CD4-positive, alpha-beta T cell (primary cell): ENCODE measurements at regions not wholly inside any gene's neighbourhood (a gene's known extent, or its start where the extent isn't known, plus 50 kb on each side); places are given as distances from the start of the nearest gene placed in this dataset.

ENCODE experiments used
- ATAC-seq: fragments of 200-7000 bp; cut with Tn5 transposase; one replicate; pipeline ENCODE4 v1.10.0; 2022; ENCODE audit warnings: mild to moderate bottlenecking; ENCODE audit not compliant: poor library complexity
- CTCF ChIA-PET: fragments of 350-600 bp; sonication (Branson Sonifier 250); formaldehyde crosslinking; loops from one replicate; lab custom pipeline; 2021; ENCODE audit warnings: antibody characterized with exemption, inconsistent platforms; lab: Charles Lee
- POLR2A ChIA-PET: fragments of 350-600 bp; sonication (Branson Sonifier 250); formaldehyde crosslinking; loops from one replicate; lab custom pipeline; 2021; ENCODE audit warnings: antibody characterized with exemption, inconsistent platforms; lab: Charles Lee
- DNase-seq, 14 experiments: peaks; one replicate each; pipeline ENCODE4 v3.0.0-alpha.2; 2013 to 2020; ENCODE audit warnings: mixed read lengths in 2 of 14
- H3K27ac ChIP-seq, 2 donors: one replicate each; pipeline versions ENCODE4 v1.5.1 to v1.7.0; 2013; ENCODE audit warnings: low read length in 2 of 2, low read depth in 1 of 2, mild to moderate bottlenecking in 1 of 2
- H3K27me3 ChIP-seq, 2 experiments: 1 replicate in 1 of 2; 2 replicates in 1 of 2; pipeline versions ENCODE4 v1.6.1 to v1.7.0; 2013; ENCODE audit warnings: low read length in 2 of 2, control low read depth in 1 of 2, mild to moderate bottlenecking in 1 of 2, moderate library complexity in 1 of 2; ENCODE audit not compliant: insufficient read depth in 2 of 2, control insufficient read depth in 1 of 2
- H3K36me3 ChIP-seq: one replicate; pipeline ENCODE4 v1.6.1; 2013; ENCODE audit warnings: low read length, control low read depth; ENCODE audit not compliant: insufficient read depth
- H3K4me1 ChIP-seq: one replicate; pipeline ENCODE4 v1.6.1; 2013; ENCODE audit warnings: low read length, control low read depth; ENCODE audit not compliant: insufficient read depth
- H3K4me3 ChIP-seq: one replicate; pipeline ENCODE4 v1.5.1; 2013; ENCODE audit warnings: mild to moderate bottlenecking, low read length, moderate library complexity
- H3K9me3 ChIP-seq, 2 experiments: 1 replicate in 1 of 2; 2 replicates in 1 of 2; pipeline versions ENCODE4 v1.6.1 to v1.7.0; 2013; ENCODE audit warnings: low read length in 2 of 2, mild to moderate bottlenecking in 2 of 2, control low read depth in 1 of 2, moderate library complexity in 1 of 2; ENCODE audit not compliant: control insufficient read depth in 1 of 2, insufficient read depth in 1 of 2
- H3K27ac Mint-ChIP-seq: one replicate; pipeline ENCODE4 v1.8.0; 2020; ENCODE audit warnings: mixed read lengths
- H3K27me3 Mint-ChIP-seq: one replicate; pipeline ENCODE4 v1.8.0; 2021; ENCODE audit warnings: mixed read lengths
- H3K36me3 Mint-ChIP-seq: one replicate; pipeline ENCODE4 v1.8.0; 2021; ENCODE audit warnings: low read depth, mixed read lengths
- H3K4me1 Mint-ChIP-seq: one replicate; pipeline ENCODE4 v1.8.0; 2021; ENCODE audit warnings: low read depth, mixed read lengths
- H3K4me3 Mint-ChIP-seq: one replicate; pipeline ENCODE4 v1.8.0; 2020; ENCODE audit warnings: mild to moderate bottlenecking, mixed read lengths
- H3K9me3 Mint-ChIP-seq: one replicate; pipeline ENCODE4 v1.8.0; 2020; ENCODE audit warnings: mixed read lengths
- intact Hi-C, 2 experiments: fragments of 100-400 bp; cut with DNase I in 1 of 2; cut with micrococcal nuclease in 1 of 2; formaldehyde crosslinking; loops; one replicate each; pipeline versions ENCODE4 v1.15.1 to v1.9.0; 2023 to 2025; cut with DNase I, micrococcal nuclease
- TF ChIP-seq, protein P1 (sequence below): fragments of 200-600 bp; IDR thresholded peaks from one replicate; pipeline ENCODE4 v1.8.0; 2022; ENCODE audit warnings: antibody characterized with exemption, mild to moderate bottlenecking

DNA sequence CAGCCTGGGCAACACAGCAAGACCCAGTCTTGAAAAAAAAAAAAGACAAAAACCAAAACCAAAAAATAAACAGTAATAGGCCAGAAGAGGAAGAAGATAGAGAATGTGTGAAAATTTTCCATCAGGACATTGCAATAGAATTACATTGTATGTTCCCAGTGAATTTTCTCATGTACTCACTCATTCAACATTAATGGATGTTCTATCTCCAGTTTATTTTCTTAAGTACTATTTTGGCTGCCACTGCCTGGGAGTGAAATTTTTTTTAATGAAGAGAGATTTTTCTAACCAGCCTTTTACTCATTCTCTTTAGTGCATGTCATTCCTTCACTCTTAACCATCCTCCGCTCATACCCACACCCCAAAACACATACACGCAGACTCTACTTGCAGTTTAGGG lies 282.8 kb downstream of the ALDH8A1 start:
- no peaks in the 10 kb centered on the region for H3K27me3 Mint-ChIP-seq
- CTCF ChIA-PET: no interaction called here
- no peak overlapping the region for H3K27ac Mint-ChIP-seq
- H3K36me3 Mint-ChIP-seq: no peaks in the 10 kb centered on the region
- no peaks in the 10 kb centered on the region for H3K4me1 Mint-ChIP-seq
- DNase-seq (no peak), ATAC-seq (no peak)
- no peaks in the 10 kb centered on the region for H3K9me3 ChIP-seq
- no peak overlapping the region for H3K4me3 ChIP-seq
- no peaks in the 10 kb centered on the region for H3K4me1 ChIP-seq
- TF ChIP-seq, protein P1, sequence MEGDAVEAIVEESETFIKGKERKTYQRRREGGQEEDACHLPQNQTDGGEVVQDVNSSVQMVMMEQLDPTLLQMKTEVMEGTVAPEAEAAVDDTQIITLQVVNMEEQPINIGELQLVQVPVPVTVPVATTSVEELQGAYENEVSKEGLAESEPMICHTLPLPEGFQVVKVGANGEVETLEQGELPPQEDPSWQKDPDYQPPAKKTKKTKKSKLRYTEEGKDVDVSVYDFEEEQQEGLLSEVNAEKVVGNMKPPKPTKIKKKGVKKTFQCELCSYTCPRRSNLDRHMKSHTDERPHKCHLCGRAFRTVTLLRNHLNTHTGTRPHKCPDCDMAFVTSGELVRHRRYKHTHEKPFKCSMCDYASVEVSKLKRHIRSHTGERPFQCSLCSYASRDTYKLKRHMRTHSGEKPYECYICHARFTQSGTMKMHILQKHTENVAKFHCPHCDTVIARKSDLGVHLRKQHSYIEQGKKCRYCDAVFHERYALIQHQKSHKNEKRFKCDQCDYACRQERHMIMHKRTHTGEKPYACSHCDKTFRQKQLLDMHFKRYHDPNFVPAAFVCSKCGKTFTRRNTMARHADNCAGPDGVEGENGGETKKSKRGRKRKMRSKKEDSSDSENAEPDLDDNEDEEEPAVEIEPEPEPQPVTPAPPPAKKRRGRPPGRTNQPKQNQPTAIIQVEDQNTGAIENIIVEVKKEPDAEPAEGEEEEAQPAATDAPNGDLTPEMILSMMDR: no peak
- H3K9me3 Mint-ChIP-seq: no peaks in the 10 kb centered on the region
- H3K4me3 Mint-ChIP-seq: no peak overlapping the region
- POLR2A ChIA-PET: no interaction called here
- intact Hi-C loops: no loop called here
- H3K27ac ChIP-seq: no peak overlapping the region
- H3K27me3 ChIP-seq: no peaks in the 10 kb centered on the region
- no peaks in the 10 kb centered on the region for H3K36me3 ChIP-seq

- CTCF ChIA-PET: no interaction called here
- intact Hi-C loops: no loop called here
- no peak overlapping the region for H3K4me3 ChIP-seq
- TF ChIP-seq, protein P1: no peak
- no peaks in the 10 kb centered on the region for H3K27me3 Mint-ChIP-seq
- POLR2A ChIA-PET: no interaction called here
- DNase-seq: no peak
- H3K9me3 ChIP-seq: no peaks in the 10 kb centered on the region
- no peaks in the 10 kb centered on the region for H3K36me3 Mint-ChIP-seq
- H3K4me3 Mint-ChIP-seq: no peak overlapping the region
- no peaks in the 10 kb centered on the region for H3K9me3 Mint-ChIP-seq
- ATAC-seq: no peak
- no peaks in the 10 kb centered on the region for H3K27me3 ChIP-seq
- H3K27ac Mint-ChIP-seq: no peak overlapping the region
- H3K27ac ChIP-seq: no peak overlapping the region
- no peaks in the 10 kb centered on the region for H3K4me1 ChIP-seq
- H3K36me3 ChIP-seq: no peaks in the 10 kb centered on the region
- H3K4me1 Mint-ChIP-seq: no peaks in the 10 kb centered on the region
These were observed 283.8 kb downstream of the ALDH8A1 start for GRCh38 chr6:134666125-134666524.

GRCh38 chr6:134665029-134665723 lies 284.7 kb downstream of the ALDH8A1 start:
- H3K36me3 Mint-ChIP-seq: no peaks in the 10 kb centered on the region

More at GRCh38 chr6:134665029-134665723, 284.7 kb downstream of the ALDH8A1 start:
- ATAC-seq (no peak), DNase-seq (no peak)
- no peaks in the 10 kb centered on the region for H3K36me3 ChIP-seq
- H3K27ac Mint-ChIP-seq: no peak overlapping the region
- ChIA-PET CTCF (no interaction called here), POLR2A (no interaction called here)
- H3K27me3 ChIP-seq: no peaks in the 10 kb centered on the region
- no peaks in the 10 kb centered on the region for H3K27me3 Mint-ChIP-seq
- no peak overlapping the region for H3K27ac ChIP-seq
- no peaks in the 10 kb centered on the region for H3K4me1 Mint-ChIP-seq
- intact Hi-C loops: no loop called here
- H3K4me1 ChIP-seq: no peaks in the 10 kb centered on the region
- H3K4me3 ChIP-seq: no peak overlapping the region
- no peaks in the 10 kb centered on the region for H3K9me3 Mint-ChIP-seq
- TF ChIP-seq, protein P1: no peak
- no peak overlapping the region for H3K4me3 Mint-ChIP-seq
- H3K9me3 ChIP-seq: no peaks in the 10 kb centered on the region
